ENCODE measurements at regions not wholly inside any gene's neighbourhood (a gene's known extent, or its start where the extent isn't known, plus 50 kb on each side); places are given as distances from the start of the nearest gene placed in this dataset.

- no peak for DNase-seq
- TF ChIP-seq, protein P1, sequence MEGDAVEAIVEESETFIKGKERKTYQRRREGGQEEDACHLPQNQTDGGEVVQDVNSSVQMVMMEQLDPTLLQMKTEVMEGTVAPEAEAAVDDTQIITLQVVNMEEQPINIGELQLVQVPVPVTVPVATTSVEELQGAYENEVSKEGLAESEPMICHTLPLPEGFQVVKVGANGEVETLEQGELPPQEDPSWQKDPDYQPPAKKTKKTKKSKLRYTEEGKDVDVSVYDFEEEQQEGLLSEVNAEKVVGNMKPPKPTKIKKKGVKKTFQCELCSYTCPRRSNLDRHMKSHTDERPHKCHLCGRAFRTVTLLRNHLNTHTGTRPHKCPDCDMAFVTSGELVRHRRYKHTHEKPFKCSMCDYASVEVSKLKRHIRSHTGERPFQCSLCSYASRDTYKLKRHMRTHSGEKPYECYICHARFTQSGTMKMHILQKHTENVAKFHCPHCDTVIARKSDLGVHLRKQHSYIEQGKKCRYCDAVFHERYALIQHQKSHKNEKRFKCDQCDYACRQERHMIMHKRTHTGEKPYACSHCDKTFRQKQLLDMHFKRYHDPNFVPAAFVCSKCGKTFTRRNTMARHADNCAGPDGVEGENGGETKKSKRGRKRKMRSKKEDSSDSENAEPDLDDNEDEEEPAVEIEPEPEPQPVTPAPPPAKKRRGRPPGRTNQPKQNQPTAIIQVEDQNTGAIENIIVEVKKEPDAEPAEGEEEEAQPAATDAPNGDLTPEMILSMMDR (IDR thresholded peaks at IDR 0.05) = no peak
Measured at GRCh38 chr12:11510671-11511070, 115.3 kb upstream of the PRB2 start.

GRCh38 chr12:11513288-11513687, 117.9 kb upstream of the PRB2 start:
- DNase-seq = no peak
- no peak overlapping the region for H3K4me3 ChIP-seq
- H3K9me3 ChIP-seq = no peaks in the 10 kb centered on the region
- H3K4me1 ChIP-seq (ENCODE audit: low read depth) = no peaks in the 10 kb centered on the region
- ATAC-seq = no peak
- TF ChIP-seq, protein P1 (IDR thresholded peaks at IDR 0.05) = no peak
- no peaks in the 10 kb centered on the region for H3K36me3 ChIP-seq (ENCODE audit: low read depth)
- intact Hi-C loops (cut with DNase I, micrococcal nuclease) = no loop called here

More at GRCh38 chr12:11510671-11511070, 115.3 kb upstream of the PRB2 start:
- ATAC-seq = peak; percentile 39
- Histone ChIP-seq H3K4me3 (no peak overlapping the region), H3K9me3 (no peaks in the 10 kb centered on the region), H3K4me1 (ENCODE audit: low read depth) (no peaks in the 10 kb centered on the region), H3K36me3 (ENCODE audit: low read depth) (no peaks in the 10 kb centered on the region)
- intact Hi-C loops (cut with DNase I, micrococcal nuclease) = no loop called here

DNA sequence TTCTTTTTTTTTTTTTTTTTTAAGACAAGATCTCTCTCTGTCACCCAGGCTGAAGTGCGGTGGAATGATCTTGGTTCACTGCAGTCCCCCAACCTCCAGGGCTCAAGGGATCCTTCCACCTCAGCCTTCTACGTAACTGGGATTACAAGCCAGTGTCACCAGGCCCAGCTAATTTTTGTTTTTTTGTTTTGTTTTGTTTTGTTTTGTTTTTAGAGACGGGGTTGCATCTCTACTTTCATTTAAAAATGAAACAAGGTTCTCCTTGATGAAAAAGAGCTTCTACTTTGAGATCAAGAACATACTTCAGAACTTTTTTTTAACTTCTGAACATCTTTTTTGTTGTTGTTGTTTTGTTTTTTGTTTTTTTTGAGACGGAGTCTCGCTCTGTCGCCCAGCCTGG, 121.7 kb upstream of the PRB2 start:
- ATAC-seq (no peak), DNase-seq (no peak)
- TF ChIP-seq, protein P1 (IDR thresholded peaks at IDR 0.05) = no peak
- H3K36me3 ChIP-seq (ENCODE audit: low read depth) = no peaks in the 10 kb centered on the region
- H3K9me3 ChIP-seq = no peaks in the 10 kb centered on the region
- intact Hi-C loops (cut with DNase I, micrococcal nuclease) = no loop called here
- no peaks in the 10 kb centered on the region for H3K4me1 ChIP-seq (ENCODE audit: low read depth)
- no peak overlapping the region for H3K4me3 ChIP-seq

- no peaks in the 10 kb centered on the region for H3K9me3 ChIP-seq
- intact Hi-C loops (cut with DNase I, micrococcal nuclease) = no loop called here
- ATAC-seq = no peak
- DNase-seq = no peak
- no peaks in the 10 kb centered on the region for H3K36me3 ChIP-seq (ENCODE audit: low read depth)
- H3K4me1 ChIP-seq (ENCODE audit: low read depth) = no peaks in the 10 kb centered on the region
- TF ChIP-seq, protein P1 (IDR thresholded peaks at IDR 0.05) = no peak
- H3K4me3 ChIP-seq = no peak overlapping the region
Measured at GRCh38 chr12:11524446-11524845, 125.0 kb upstream of the ETV6 start.

GRCh38 chr12:11534064-11534463, 115.4 kb upstream of the ETV6 start:
- H3K9me3 ChIP-seq = no peaks in the 10 kb centered on the region
- DNase-seq (no peak), ATAC-seq (no peak)
- intact Hi-C loops (cut with DNase I, micrococcal nuclease) = no loop called here
- TF ChIP-seq, protein P1 (IDR thresholded peaks at IDR 0.05) = no peak
- no peak overlapping the region for H3K4me3 ChIP-seq
- H3K36me3 ChIP-seq (ENCODE audit: low read depth) = no peaks in the 10 kb centered on the region
- no peaks in the 10 kb centered on the region for H3K4me1 ChIP-seq (ENCODE audit: low read depth)

DNA sequence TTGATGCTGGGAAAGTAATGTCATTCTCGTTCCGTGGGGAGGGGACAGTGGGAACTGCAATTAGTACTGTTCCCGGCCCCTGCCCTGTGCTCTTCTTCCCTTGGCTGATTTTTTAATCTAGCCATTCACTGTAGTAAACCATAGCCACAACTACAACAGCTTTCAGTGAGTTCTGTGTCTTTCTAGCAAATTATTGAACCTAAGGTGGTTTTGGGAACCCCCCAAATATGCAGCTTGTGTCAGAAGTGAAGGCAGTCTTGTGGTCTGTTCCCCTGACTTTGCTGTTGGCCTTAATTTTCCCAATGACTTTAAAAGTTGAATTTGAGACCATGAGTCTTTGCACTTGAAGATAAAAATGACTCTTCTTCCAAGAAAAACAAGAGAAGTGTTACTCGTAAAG, 114.3 kb upstream of the ETV6 start:
- TF ChIP-seq, protein P1 (IDR thresholded peaks at IDR 0.05) = no peak
- intact Hi-C loops (cut with DNase I, micrococcal nuclease) = no loop called here
- Histone ChIP-seq H3K36me3 (ENCODE audit: low read depth) (no peaks in the 10 kb centered on the region), H3K4me1 (ENCODE audit: low read depth) (no peaks in the 10 kb centered on the region), H3K9me3 (no peaks in the 10 kb centered on the region), H3K4me3 (no peak overlapping the region)
- ATAC-seq = no peak
- DNase-seq = no peak

Data from mucosa of descending colon (tissue), 3 donors.